Kidney (tissue), 13 donors: ENCODE measurements at regions not wholly inside any gene's neighbourhood (a gene's known extent, or its start where the extent isn't known, plus 50 kb on each side); places are given as distances from the start of the nearest gene placed in this dataset.

ENCODE experiments used
- DNase-seq, 5 donors: peaks; one replicate each; pipeline ENCODE4 v3.0.0-alpha.2; 2013 to 2020
- FAIRE-seq: peaks from 2 replicates; lab custom pipeline; 2012; peaks lifted over from hg19 to GRCh38; lab: Jason Lieb, UNC
- H3K27ac ChIP-seq, 2 donors: one replicate each; pipeline ENCODE4 v1.7.0; 2013; ENCODE audit warnings: low read depth in 2 of 2, low read length in 2 of 2, inconsistent platforms in 1 of 2
- H3K27me3 ChIP-seq: one replicate; pipeline ENCODE4 v1.7.1; 2013; ENCODE audit warnings: low read length, inconsistent platforms; ENCODE audit not compliant: control insufficient read depth, insufficient read depth
- H3K36me3 ChIP-seq, 3 donors: one replicate each; pipeline versions ENCODE4 v1.7.0 to v1.7.1; 2013; ENCODE audit warnings: low read length in 3 of 3, control low read depth in 1 of 3, inconsistent platforms in 1 of 3; ENCODE audit not compliant: insufficient read depth in 3 of 3, control insufficient read depth in 2 of 3
- H3K4me1 ChIP-seq, 3 donors: one replicate each; pipeline versions ENCODE4 v1.7.0 to v1.7.1; 2013; ENCODE audit warnings: low read length in 3 of 3, inconsistent platforms in 1 of 3, low read depth in 1 of 3; ENCODE audit not compliant: control insufficient read depth in 2 of 3, insufficient read depth in 2 of 3
- H3K4me3 ChIP-seq, 3 donors: one replicate each; pipeline versions ENCODE4 v1.7.0 to v1.8.1; 2013; ENCODE audit warnings: low read length in 3 of 3, control low read depth in 1 of 3, inconsistent platforms in 1 of 3
- H3K9ac ChIP-seq, 3 donors: one replicate each; pipeline versions ENCODE4 v1.7.0 to v1.7.1; 2013; ENCODE audit warnings: low read length in 3 of 3, control low read depth in 1 of 3, inconsistent platforms in 1 of 3
- H3K9me3 ChIP-seq, 3 donors: one replicate each; pipeline versions ENCODE4 v1.7.0 to v1.7.1; 2013; ENCODE audit warnings: low read length in 3 of 3, control low read depth in 1 of 3, inconsistent platforms in 1 of 3; ENCODE audit not compliant: control insufficient read depth in 2 of 3, insufficient read depth in 1 of 3
- intact Hi-C: fragments of 100-400 bp; cut with DNase I; formaldehyde crosslinking; loops from one replicate; pipeline ENCODE4 v1.11.1; 2022
- TF ChIP-seq, protein P1 (sequence below): IDR thresholded peaks from 3 replicates; pipeline ENCODE4 v1.5.1; 2012; ENCODE audit warnings: mild to moderate bottlenecking, moderate library complexity, borderline replicate concordance; ENCODE audit not compliant: insufficient read depth; ENCODE audit errors: extremely low read depth
- donor health status: control.
- donor health status: control.
- donor health status: control.
- donor health status: control.
- donor health status: control.
- donor health status: DM: yes; HTN: yes; CAD: no.
- donor health status: Normal renal cell carcinoma (clear cell type).

GRCh38 chr21:25390701-25391100 lies 216.6 kb downstream of the MRPL39 start:
- no peak overlapping the region for H3K27ac ChIP-seq
- TF ChIP-seq, protein P1, sequence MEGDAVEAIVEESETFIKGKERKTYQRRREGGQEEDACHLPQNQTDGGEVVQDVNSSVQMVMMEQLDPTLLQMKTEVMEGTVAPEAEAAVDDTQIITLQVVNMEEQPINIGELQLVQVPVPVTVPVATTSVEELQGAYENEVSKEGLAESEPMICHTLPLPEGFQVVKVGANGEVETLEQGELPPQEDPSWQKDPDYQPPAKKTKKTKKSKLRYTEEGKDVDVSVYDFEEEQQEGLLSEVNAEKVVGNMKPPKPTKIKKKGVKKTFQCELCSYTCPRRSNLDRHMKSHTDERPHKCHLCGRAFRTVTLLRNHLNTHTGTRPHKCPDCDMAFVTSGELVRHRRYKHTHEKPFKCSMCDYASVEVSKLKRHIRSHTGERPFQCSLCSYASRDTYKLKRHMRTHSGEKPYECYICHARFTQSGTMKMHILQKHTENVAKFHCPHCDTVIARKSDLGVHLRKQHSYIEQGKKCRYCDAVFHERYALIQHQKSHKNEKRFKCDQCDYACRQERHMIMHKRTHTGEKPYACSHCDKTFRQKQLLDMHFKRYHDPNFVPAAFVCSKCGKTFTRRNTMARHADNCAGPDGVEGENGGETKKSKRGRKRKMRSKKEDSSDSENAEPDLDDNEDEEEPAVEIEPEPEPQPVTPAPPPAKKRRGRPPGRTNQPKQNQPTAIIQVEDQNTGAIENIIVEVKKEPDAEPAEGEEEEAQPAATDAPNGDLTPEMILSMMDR, result no peak
- H3K36me3 ChIP-seq, result no peaks in the 10 kb centered on the region
- no peak overlapping the region for H3K9ac ChIP-seq
- no peaks in the 10 kb centered on the region for H3K27me3 ChIP-seq
- DNase-seq (no peak), FAIRE-seq (no peak)
- H3K9me3 ChIP-seq, result no peaks in the 10 kb centered on the region
- no peak overlapping the region for H3K4me3 ChIP-seq
- no peaks in the 10 kb centered on the region for H3K4me1 ChIP-seq
- intact Hi-C loops, result no loop called here

GRCh38 chr21:25387665-25388064 lies 219.6 kb downstream of the MRPL39 start:
- Histone ChIP-seq H3K9ac (no peak overlapping the region), H3K36me3 (no peaks in the 10 kb centered on the region), H3K4me1 (no peaks in the 10 kb centered on the region), H3K9me3 (no peaks in the 10 kb centered on the region), H3K27ac (no peak overlapping the region), H3K4me3 (no peak overlapping the region), H3K27me3 (no peaks in the 10 kb centered on the region)
- DNase-seq, result no peak
- intact Hi-C loops, result no loop called here
- TF ChIP-seq, protein P1, result no peak
- no peak for FAIRE-seq

GRCh38 chr21:25385911-25386474 lies 221.3 kb downstream of the MRPL39 start:
- peak; percentile 96 for FAIRE-seq
- DNase-seq, result peak in 4 of 5 donors; percentile 27 to 91 (median 62)
- Histone ChIP-seq H3K4me3 (no peak overlapping the region), H3K4me1 (no peaks in the 10 kb centered on the region), H3K9ac (no peak overlapping the region), H3K36me3 (no peaks in the 10 kb centered on the region), H3K27ac (no peak overlapping the region), H3K9me3 (no peaks in the 10 kb centered on the region), H3K27me3 (no peaks in the 10 kb centered on the region)
- TF ChIP-seq, protein P1, result peak; percentile 61
- intact Hi-C loops, result no loop called here

GRCh38 chr21:25385341-25385740 lies 221.9 kb downstream of the MRPL39 start:
- TF ChIP-seq, protein P1, result no peak
- Histone ChIP-seq H3K27me3 (no peaks in the 10 kb centered on the region), H3K9me3 (no peaks in the 10 kb centered on the region), H3K27ac (no peak overlapping the region), H3K36me3 (no peaks in the 10 kb centered on the region), H3K4me1 (no peaks in the 10 kb centered on the region), H3K4me3 (no peak overlapping the region), H3K9ac (no peak overlapping the region)
- FAIRE-seq, result no peak
- DNase-seq, result no peak
- intact Hi-C loops, result no loop called here
